GM10248 (cell line): ENCODE measurements at regions not wholly inside any gene's neighbourhood (a gene's known extent, or its start where the extent isn't known, plus 50 kb on each side); places are given as distances from the start of the nearest gene placed in this dataset.
"Not testable (repeated sequence)": the region's sequence is repeated elsewhere in the genome, so short reads cannot be mapped to it uniquely, and the experiment has no call there.

ENCODE experiments used
- CTCF ChIA-PET: fragments of 300-600 bp; sonication (Branson Sonifier 250); formaldehyde crosslinking; extraction: SDS; loops from one replicate; lab custom pipeline; 2021; ENCODE audit warnings: antibody characterized with exemption; lab: Yijun Ruan, JAX
- POLR2A ChIA-PET: fragments of 350-650 bp; sonication (Branson Sonifier 250); formaldehyde crosslinking; extraction: SDS; loops from one replicate; lab custom pipeline; 2020; ENCODE audit warnings: antibody characterized with exemption; lab: Yijun Ruan, JAX
- DNase-seq: peaks from one replicate; pipeline ENCODE4 v3.0.0; 2012; ENCODE audit errors: extremely low spot score
- CTCF ChIP-seq: IDR thresholded peaks from 2 replicates; pipeline ENCODE4 v1.5.1; 2012; ENCODE audit warnings: mild to moderate bottlenecking, low read depth; ENCODE audit errors: extremely low read depth, missing control alignments, control extremely low read depth

- no peak for TF ChIP-seq CTCF
- POLR2A ChIA-PET, result no interaction called here
- CTCF ChIA-PET, result interaction anchor here (0.8 kb wide), 1 partner anchor 9 kb away, joined by 3 read pairs; no protein-coding TSS in a partner anchor
- no peak for DNase-seq
These were observed 638.8 kb upstream of the VRK2 start for GRCh38 chr2:57407772-57408201.

- DNase-seq, result no peak
- ChIA-PET CTCF (no interaction called here), POLR2A (no interaction called here)
- no peak for TF ChIP-seq CTCF
These were observed 638.0 kb upstream of the VRK2 start for GRCh38 chr2:57408587-57408986.

GRCh38 chr2:57417007-57417406 lies 629.6 kb upstream of the VRK2 start:
- TF ChIP-seq CTCF, result no peak
- ChIA-PET POLR2A (no interaction called here), CTCF (interaction anchor here (1.0 kb wide), 2 partner anchors 10 to 20 kb away, joined by 3 read pairs; no protein-coding TSS in a partner anchor)
- DNase-seq, result no peak

- DNase-seq, POLR2A ChIA-PET: not testable (repeated sequence)
- CTCF ChIA-PET, result interaction anchor here (1.5 kb wide), 1 partner anchor 15 kb away, joined by 4 read pairs; no protein-coding TSS in a partner anchor
These were observed 627.7 kb upstream of the VRK2 start for GRCh38 chr2:57418859-57419346.

GRCh38 chr2:57429831-57430230 lies 616.8 kb upstream of the VRK2 start:
- POLR2A ChIA-PET, result no interaction called here
- no peak for DNase-seq
- CTCF ChIA-PET, result interaction anchor here (1.3 kb wide), 1 partner anchor 67 kb away, joined by 3 read pairs; no protein-coding TSS in a partner anchor
- no peak for TF ChIP-seq CTCF

- no peak for DNase-seq
- ChIA-PET CTCF (interaction anchor here (1.2 kb wide), 1 partner anchor 16 kb away, joined by 3 read pairs; no protein-coding TSS in a partner anchor), POLR2A (no interaction called here)
- no peak for TF ChIP-seq CTCF
These were observed 614.1 kb upstream of the VRK2 start for GRCh38 chr2:57432528-57432927.

- CTCF ChIA-PET, result interaction anchor here (1.1 kb wide), 1 partner anchor 16 kb away, joined by 4 read pairs; no protein-coding TSS in a partner anchor
- no peak for TF ChIP-seq CTCF
- no peak for DNase-seq
- POLR2A ChIA-PET, result no interaction called here
These were observed 612.2 kb upstream of the VRK2 start for GRCh38 chr2:57434441-57434840.
